ENCODE measurements at regions not wholly inside any gene's neighbourhood (a gene's known extent, or its start where the extent isn't known, plus 50 kb on each side); places are given as distances from the start of the nearest gene placed in this dataset.
"Not testable (repeated sequence)": the region's sequence is repeated elsewhere in the genome, so short reads cannot be mapped to it uniquely, and the experiment has no call there.

DNA sequence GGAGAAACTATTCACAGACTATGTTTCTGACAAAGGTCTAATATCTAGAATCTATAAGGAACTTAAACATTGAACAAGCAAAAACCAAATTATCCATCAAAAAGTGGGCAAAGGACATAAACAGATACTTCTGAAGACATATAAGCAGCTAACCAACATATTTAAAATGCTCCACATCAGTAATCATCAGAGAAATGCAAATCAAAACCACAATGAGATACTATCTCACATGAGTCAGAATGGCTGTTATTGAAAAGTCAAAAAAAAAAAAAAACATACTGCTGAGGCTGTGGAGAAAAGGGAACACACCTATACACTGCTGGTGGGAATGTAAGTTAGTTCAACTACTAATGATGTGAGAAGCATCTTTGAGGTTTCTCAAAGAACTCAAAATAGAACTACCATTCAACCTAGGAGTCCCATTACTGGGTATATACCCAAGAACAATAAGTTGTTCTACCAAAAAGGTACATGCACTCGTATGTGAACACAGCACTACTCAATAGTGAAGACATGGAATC lies 220.4 kb upstream of the TFPI start:
- DNase-seq (ENCODE audit: low spot score in 2 of 2) (no peak), FAIRE-seq (no peak)

DNA sequence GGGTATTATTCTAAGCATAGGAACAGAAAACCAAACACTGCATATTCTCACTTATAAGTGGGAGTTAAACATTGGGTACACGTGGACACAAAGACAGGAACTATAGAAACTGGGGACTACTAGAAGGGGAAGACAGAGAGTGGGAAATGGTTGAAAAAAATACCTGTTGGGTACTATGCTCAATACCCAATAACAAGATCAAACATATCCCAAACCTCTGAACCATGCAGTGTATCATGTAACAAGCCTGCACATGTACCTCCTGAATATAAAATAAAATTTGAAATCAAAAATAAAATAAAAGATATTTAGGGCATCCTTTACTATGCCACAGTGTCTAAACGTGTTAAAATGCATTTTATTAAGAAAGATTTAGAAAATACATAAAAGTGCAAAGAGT lies 221.0 kb upstream of the TFPI start:
- no peak for DNase-seq (ENCODE audit: low spot score in 2 of 2)
- FAIRE-seq: no peak

DNA sequence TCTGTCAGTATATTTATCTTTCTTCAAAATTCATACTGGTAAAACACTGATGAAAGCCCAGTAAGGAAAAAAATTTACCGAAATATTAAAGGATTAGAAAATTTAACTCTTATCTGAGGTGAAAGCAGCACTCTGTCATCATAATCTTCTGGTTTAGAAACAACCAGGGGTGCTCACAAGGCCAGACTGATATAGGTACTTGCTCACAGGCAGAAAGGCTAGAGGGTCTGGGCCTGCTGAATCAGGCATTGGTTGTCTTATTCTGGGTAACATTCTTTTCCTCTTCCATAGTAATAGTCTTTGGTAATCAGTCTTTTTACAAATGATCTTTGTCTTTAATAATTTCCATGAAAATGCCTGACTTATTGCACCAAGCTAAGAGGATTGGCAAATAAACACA lies 221.4 kb upstream of the TFPI start:
- no peak for DNase-seq (ENCODE audit: low spot score in 2 of 2)
- no peak for FAIRE-seq

DNA sequence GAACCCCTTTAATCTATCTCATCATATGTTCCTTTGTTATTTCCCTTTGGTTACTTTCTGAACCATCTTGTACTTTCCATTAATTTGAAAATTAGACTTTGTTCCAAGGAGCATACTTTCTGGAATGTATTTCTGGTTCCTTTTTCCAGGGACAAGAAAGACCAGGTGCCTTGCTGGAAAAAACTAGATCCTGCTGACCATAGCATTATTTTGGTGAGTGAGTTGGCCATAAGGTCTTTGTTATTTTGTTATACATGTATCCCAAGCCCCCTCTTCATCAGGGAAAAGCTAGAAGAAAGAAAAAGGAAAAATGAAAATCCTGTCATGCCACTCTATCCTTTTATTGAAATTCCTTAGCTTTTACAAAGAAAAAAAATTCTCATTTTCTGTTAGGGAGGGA lies 228.1 kb upstream of the TFPI start:
- FAIRE-seq (no peak), DNase-seq (ENCODE audit: low spot score in 2 of 2) (no peak)

DNA sequence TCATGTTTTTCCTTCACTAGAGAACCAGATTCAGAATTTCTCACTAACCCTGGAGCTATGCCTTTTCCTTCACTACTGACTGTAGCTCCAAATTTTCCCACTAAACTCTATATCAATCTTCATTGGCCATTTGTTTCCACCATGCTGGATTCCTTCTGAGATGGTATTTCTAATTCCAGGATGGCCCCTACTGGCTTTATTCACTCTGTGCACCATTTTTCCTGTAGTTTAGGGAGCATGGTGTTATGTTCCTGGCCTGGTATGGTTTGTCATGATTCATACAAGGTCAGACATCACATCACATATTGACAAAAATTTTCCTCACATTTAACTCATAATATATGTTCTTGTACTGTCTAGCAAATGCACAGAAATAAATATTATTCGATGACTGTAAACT lies 229.2 kb upstream of the TFPI start:
- DNase-seq (ENCODE audit: low spot score in 2 of 2) (no peak), FAIRE-seq (no peak)

DNA sequence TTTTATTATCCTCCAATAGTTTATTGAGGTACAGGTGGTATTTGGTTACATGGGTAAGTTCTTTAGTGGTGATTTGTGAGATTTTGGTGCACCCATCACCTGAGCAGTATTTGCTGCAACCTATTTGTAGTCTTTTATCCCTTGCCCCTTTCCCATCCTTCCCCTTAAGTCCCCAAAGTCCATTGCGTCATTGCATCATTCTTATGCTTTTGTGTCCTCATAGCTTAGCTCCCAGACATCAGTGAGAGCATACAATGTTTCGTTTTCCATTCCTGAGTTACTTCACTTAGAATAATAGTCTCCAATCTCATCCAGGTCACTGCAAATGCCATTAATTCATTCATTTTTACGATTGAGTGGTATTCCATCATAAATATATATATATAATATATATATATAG lies 229.9 kb upstream of the TFPI start:
- not testable (repeated sequence) for DNase-seq (ENCODE audit: low spot score in 2 of 2); FAIRE-seq

DNA sequence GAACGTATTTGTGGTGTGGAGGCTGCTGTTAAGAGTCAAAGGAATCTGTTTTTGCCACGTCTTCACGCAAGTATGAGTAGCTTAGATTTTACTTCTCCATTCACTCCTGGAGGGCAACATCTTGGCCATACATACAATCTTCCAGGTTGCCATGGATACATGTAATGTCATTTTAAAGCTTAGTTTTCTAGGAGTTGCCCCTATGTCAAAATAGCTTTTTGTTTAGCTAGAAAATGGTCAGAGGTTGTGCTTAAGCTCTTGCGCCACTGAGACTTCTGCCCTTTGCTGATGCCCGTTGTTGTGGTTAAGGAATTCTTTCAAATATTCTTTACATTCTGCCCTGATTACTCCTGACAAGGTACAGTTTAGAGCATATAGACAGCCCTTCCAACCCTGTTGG lies 245.4 kb upstream of the TFPI start:
- DNase-seq (ENCODE audit: low spot score in 2 of 2) (no peak), FAIRE-seq (no peak)

DNA sequence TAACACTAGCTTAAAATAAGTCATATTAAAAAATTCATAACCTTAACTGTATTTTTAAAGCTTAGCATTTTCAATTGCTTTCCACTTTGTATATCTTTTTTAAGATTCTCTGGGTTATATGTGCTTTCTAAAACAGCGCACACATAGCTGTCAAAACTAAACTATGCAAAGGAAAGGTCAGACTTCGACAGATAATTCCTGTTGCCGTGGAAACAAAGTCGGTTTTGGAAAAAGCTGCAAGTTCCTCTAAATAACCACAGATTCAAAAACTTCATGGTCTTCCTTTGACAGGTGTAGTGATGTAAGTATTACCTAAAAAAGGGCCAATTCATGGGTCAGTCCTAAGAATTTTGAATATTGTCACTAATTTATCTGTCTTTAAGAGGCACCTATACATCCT lies 249.6 kb upstream of the TFPI start:
- DNase-seq (ENCODE audit: low spot score in 2 of 2): no peak
- no peak for FAIRE-seq

DNA sequence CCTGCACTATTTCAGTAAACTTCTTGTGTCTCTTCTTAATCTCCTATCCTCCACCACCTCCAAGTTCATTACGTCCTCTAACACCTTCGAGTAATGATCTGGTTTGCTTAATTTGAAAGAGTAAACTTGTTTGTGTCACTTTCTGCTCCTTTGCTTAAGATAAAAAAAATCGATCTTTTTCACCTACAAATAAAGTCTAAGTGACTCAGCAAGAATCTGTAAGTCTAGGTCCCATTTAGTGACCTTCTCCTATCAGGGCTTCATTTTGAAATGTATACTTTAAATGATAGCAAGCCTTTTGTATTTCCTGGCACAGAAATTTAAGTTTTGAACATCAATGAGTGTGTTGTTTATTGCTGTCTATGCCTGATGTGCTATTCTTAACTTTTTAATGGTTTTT lies 260.9 kb upstream of the TFPI start:
- FAIRE-seq (no peak), DNase-seq (ENCODE audit: low spot score in 2 of 2) (no peak)

DNA sequence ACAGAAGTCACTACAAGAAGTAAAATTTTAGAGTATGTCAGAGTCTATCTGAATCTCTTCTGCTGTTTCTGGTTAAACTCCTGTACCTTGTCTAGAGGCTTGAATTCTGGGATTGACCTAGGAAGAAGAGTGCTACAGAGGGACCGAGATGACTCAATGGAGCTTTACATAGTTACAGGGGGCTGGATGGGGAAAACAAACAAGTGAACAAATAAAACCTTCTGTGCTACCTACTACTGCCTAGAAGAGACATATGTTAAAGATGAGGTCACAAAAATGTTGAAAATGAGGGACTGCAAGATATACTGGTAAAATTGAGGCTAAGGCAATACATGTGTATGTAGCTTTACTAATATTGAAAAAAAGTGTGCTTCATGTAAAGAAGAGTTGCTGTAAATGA lies 265.4 kb upstream of the TFPI start:
- FAIRE-seq: no peak

DNA sequence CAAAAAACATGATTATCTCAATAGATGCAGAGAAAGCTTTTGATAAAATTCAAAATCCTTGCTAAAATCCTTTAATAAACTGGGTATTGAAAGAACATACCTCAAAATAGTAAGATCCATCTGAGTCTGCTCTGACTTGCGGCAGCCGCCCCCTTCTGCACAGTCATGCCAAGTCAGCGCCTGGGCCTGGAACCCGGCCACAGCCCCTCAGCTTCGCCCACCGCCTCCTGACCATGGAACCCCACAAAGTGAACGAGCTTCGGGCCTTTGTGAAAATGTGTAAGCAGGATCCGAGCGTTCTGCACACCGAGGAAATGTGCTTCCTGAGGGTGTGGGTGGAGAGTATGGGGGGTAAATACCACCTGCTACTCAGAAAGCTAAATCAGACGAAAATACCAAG lies 270.9 kb upstream of the TFPI start:
- no peak for FAIRE-seq
- DNase-seq (ENCODE audit: low spot score in 2 of 2): no peak

More for the DNA sequence above, 265.4 kb upstream of the TFPI start:
- no peak for DNase-seq (ENCODE audit: low spot score in 2 of 2)

DNA sequence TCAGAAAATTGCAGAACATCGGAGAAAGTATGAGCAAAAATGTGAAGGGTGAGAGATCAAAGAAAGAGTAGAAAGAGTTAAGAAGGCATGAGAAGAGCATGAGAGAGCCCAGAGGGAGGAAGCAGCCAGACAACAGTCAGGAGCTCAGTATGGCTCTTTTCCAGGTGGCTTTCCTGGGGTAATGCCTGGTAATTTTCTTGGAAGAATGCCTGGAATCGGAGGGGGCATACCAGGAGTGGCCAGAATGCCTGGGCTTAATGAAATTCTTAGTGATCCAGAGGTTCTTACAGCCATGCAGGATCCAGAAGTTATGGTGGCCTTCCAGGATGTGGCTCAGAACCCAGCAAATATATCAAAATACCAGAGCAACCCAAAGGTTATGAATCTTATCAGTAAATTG lies 271.8 kb upstream of the TFPI start:
- no peak for FAIRE-seq

DNA sequence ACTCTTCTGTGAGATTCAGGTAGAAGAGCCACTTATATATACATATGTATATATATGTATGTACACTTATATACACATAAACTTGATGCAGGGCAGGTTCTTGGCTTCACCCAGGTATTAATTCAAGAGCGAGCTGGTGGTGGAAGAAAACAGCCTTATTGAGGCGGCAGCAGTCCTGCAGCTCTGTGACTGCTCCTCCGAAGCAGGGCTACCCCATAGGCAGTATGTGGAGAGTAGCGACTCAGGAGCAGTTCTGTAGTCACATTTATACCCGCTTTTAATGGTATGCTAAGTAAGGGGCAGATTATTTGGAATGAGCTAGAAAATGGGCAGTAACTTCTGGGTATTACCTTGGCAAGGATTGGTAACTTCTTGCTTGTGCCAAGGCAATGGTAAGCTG lies 280.6 kb upstream of the TFPI start:
- FAIRE-seq (no peak), DNase-seq (ENCODE audit: low spot score in 2 of 2) (no peak)

More for the DNA sequence above, 271.8 kb upstream of the TFPI start:
- no peak for DNase-seq (ENCODE audit: low spot score in 2 of 2)

DNA sequence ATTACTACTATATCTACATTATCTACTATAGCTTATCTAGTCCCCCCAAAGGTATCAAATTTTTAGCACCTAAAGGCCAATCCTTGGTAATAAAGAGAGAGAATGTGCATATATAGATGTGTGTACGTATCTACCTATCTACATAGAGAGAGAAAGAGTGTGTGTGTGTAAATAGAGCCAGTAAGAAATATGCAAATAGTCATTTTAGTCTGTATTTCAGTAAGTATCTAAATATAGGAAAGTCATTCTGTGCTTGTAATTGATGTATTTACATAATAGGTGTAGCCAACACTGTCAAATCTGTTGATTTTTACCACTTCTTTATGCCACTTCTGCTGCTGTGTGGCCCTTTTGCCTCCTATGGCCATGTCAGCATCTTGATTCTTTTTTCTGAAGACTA lies 284.5 kb upstream of the TFPI start:
- no peak for FAIRE-seq

DNA sequence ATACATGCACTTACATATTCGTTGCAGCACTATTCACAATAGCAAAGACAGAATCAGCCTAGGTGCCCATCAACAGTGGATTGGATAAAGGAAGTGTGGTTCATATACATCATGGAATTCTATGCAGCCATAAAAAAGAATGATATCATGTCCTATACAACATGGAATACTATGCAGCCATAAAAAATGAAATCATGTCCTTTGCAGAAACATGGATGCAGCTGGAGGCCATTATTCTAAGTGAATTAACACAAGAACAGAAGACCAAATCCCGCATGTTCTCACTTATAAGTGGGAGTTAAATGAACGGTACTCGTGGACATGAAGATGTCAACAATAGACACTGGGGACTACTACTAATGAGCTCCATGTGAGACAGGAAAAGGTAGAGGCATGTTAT lies 288.1 kb upstream of the TFPI start:
- FAIRE-seq (no peak), DNase-seq (ENCODE audit: low spot score in 2 of 2) (no peak)

More for the DNA sequence above, 284.5 kb upstream of the TFPI start:
- no peak for DNase-seq (ENCODE audit: low spot score in 2 of 2)

DNA sequence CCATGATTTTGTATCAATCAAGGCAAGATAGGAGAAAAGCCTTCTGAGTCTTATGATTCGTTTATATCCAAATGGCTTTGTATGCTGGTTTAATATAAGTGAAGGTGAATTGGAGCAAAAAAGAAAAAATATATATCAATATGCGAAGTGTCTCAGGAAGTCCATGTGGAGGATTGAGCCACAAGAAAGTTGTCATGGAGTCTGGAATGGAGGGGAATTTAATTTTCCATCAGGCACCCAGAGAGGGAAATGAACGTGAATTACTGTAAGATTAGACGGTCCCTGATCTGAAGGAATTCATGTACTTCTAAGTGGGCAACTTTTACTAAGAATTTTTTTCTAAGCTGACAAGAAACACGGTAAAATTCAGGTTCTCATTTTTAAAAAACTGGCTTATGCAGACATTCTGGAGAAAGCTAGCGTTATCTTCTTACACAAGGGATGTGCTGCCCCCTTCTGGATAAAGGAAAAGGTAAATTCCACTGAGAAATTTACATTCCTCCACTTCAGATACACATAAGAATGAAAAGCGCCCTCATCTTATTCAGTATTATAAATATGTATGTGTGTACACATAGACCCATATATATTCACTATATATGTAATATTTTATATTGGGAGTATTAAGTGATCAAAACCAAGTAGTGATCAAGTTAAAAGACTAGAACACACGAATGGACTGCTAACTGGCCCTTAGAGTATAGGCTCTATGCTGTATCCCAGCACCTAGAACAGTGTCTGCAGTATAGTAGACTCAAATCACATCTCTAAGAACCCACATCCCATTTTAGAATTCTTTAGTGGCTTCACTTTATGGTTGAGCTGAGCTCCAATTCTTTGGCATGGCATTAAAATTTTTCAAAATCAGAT lies 289.0 kb upstream of the TFPI start:
- DNase-seq (ENCODE audit: low spot score in 2 of 2) (peak; percentile 2 to 5), FAIRE-seq (no peak)

DNA sequence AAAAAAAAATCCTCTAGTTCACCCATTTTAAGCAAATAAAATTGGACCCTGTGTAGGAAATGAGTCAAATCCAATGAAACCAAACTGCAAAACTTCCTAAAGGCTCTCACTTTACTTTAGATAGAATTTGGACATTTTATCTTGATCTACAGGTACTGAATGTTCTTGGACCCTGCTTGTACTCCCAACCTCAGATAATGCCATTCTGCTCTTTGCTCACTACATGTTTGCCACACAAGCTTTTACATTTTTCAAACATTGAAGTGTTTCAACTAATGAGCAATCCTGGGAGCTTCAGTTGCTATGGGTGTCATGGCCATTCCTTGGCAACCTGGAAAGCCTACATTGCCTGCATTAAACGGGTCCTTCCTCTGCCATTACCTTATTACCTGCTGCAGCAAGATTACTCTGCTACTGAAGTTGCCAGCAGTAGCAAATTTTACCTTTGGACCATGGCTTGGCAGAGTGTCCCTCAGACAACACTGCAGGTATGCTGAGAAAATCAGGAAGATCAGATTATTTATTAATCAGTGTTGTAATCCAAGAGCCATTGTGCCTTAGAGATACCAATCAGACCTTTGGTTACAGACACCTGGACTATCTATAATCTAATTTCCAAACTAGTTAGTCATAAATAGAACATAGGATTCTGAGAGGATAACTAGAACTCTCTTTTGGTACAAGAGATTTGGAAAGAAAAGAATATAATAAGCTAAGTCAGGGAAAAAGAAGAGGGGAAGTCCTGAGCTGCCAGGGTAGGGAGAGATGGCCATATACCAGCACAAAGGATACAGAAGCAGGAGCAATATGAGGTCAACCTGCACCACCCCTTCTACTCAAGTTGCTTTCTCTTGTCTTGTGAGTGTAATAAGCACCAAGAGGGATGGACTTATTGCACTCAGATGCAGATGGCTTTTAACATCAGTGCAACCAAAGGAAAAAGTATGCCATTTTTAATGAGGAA lies 293.3 kb upstream of the TFPI start:
- DNase-seq (ENCODE audit: low spot score in 2 of 2): no peak
- no peak for FAIRE-seq

DNA sequence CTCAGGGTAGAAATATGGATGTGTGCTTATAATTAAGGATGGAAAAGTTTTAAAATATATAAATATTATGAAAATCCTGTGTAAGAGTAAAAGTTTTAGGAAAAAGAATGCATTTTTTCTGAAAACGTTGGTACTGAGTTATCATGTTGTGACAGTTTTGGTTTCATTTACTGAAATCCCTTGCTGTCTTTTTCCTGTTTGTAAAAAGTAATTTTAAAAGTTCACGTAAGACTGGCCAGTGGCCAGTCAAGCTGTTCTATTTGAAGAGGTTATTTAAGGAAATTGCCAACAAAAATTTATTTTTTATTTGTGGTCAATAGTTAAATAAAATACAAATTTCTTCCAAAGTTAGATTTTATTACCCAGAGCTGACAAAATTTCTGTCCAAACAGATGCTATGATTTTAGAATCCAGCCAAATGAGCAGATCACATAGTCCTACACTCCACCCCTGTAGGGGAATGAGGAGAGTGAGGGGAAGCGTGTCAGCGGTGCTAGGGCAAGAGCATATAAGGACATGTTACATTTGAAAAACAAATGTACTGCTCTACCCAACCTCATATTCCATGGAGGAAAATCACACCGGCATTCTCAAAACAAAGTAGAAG lies 297.8 kb upstream of the TFPI start:
- no peak for DNase-seq (ENCODE audit: low spot score in 2 of 2)
- no peak for FAIRE-seq

DNA sequence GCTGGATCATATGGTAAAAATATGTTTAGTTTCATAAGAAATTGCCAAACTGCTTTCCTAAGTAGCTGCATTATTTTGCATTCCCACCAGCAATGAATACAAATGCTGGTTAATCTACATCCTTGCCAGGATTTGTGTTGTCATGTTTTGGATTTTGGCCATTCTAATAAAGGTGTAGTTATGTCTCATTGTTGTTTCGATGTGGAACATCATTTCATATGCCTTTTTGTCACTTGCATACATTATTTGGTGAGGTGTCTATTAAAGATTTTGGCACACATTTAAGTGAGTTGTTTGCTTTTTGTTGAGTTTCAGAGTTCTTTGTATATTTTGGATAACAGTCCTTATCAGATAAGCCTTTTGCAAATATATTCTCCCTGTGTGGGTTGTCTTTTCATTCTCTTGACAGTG lies 299.2 kb upstream of the TFPI start:
- FAIRE-seq (no peak), DNase-seq (ENCODE audit: low spot score in 2 of 2) (no peak)

DNA sequence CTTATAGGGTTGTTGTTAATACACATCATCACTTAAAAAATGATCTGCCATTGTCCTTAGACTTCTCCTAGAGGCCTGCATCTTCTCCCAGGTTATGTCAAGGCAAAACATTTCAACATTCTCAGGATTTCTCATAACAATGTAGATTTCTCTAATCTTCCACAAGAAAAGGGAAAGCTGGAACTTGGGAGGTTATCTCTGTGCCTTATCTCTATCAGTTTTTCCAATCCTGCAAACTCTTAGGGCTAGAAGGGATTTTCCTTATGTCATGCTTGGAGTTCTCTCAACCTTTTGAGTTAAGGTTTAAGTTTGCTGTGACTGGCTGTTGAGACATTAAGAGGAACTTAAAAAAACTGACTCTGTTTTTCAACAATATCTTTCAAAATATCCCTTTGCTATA lies 300.6 kb upstream of the TFPI start:
- FAIRE-seq (no peak), DNase-seq (ENCODE audit: low spot score in 2 of 2) (no peak)

DNA sequence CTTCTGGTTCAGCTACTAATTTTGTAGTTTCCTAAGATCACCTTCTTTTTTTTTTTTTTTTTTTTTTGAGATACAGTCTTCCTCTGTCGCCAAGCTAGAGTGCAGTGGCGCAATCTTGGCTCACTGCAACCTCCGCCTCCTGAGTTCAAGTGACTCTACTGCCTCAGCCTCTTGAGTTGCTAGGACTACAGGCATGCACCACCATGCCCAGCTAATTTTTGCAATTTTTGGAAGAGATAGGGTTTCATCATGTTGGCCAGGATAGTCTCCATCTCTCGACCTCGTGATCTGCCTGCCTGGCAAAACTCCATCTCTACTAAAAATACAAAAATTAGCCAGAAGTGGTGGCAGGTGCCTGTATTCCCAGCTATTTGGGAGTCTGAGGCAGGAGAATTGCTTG lies 301.5 kb upstream of the TFPI start:
- FAIRE-seq (no peak), DNase-seq (ENCODE audit: low spot score in 2 of 2) (no peak)

Measured in frontal cortex (tissue), 3 donors.